ENCODE measurements at regions not wholly inside any gene's neighbourhood (a gene's known extent, or its start where the extent isn't known, plus 50 kb on each side); places are given as distances from the start of the nearest gene placed in this dataset.

GRCh38 chr9:26358836-26359235, 533.8 kb downstream of the CAAP1 start:
- ATAC-seq = no peak
- Histone ChIP-seq H3K27me3 (ENCODE audit: control insufficient read depth, insufficient read depth, low read length) (no peaks in the 10 kb centered on the region), H3K9me3 (ENCODE audit: control insufficient read depth, insufficient read depth, low read depth, low read length) (no peaks in the 10 kb centered on the region), H3K4me3 (ENCODE audit: low read depth in 2 of 2, low read length in 2 of 2) (no peak overlapping the region), H3K36me3 (ENCODE audit: control insufficient read depth, insufficient read depth, low read length) (no peaks in the 10 kb centered on the region), H3K4me1 (ENCODE audit: control insufficient read depth, insufficient read depth, low read length) (no peaks in the 10 kb centered on the region), H3K27ac (ENCODE audit: low read length) (no peak overlapping the region)
- ChIA-PET POLR2A (no interaction called here), CTCF (no interaction called here)
- intact Hi-C loops (cut with micrococcal nuclease; ENCODE audit: unreplicated experiment) (no loop called here), in situ Hi-C loops (cut with HindIII; ENCODE audit: low pct_unique_long_range_greater_than_20kb, low sequenced_read_pairs) (no loop called here)
- no peak for TF ChIP-seq SIN3A (IDR thresholded peaks at IDR 0.05; ENCODE audit: borderline replicate concordance, insufficient read depth, low read depth, low read length)
- TF ChIP-seq CTCF (IDR thresholded peaks at IDR 0.05) = no peak
- no peak for TF ChIP-seq REST (IDR thresholded peaks at IDR 0.05; ENCODE audit: insufficient read depth in 1 of 2, low read depth in 2 of 2, low read length in 1 of 2)
- no peak for TF ChIP-seq TCF7L2 (IDR thresholded peaks at IDR 0.05; ENCODE audit: low read depth, low read length)
- TF ChIP-seq POLR2AphosphoS5 (IDR thresholded peaks at IDR 0.05; ENCODE audit: low read depth, low read length) = no peak
- no TSS peak for BruUV-seq (replicated peaks)
- no peak for DNase-seq (ENCODE audit: low read depth, low spot score)

- Histone ChIP-seq H3K36me3 (ENCODE audit: control insufficient read depth, insufficient read depth, low read length) (no peaks in the 10 kb centered on the region), H3K4me3 (ENCODE audit: low read depth in 2 of 2, low read length in 2 of 2) (no peak overlapping the region), H3K9me3 (ENCODE audit: control insufficient read depth, insufficient read depth, low read depth, low read length) (no peaks in the 10 kb centered on the region), H3K27me3 (ENCODE audit: control insufficient read depth, insufficient read depth, low read length) (no peaks in the 10 kb centered on the region), H3K27ac (ENCODE audit: low read length) (no peak overlapping the region), H3K4me1 (ENCODE audit: control insufficient read depth, insufficient read depth, low read length) (no peaks in the 10 kb centered on the region)
- in situ Hi-C loops (cut with HindIII; ENCODE audit: low pct_unique_long_range_greater_than_20kb, low sequenced_read_pairs) (no loop called here), intact Hi-C loops (cut with micrococcal nuclease; ENCODE audit: unreplicated experiment) (no loop called here)
- ATAC-seq (no peak), DNase-seq (ENCODE audit: low read depth, low spot score) (no peak)
- no TSS peak for BruUV-seq (replicated peaks)
- ChIA-PET CTCF (no interaction called here), POLR2A (no interaction called here)
- TF ChIP-seq POLR2AphosphoS5 (IDR thresholded peaks at IDR 0.05; ENCODE audit: low read depth, low read length) (no peak), REST (IDR thresholded peaks at IDR 0.05; ENCODE audit: insufficient read depth in 1 of 2, low read depth in 2 of 2, low read length in 1 of 2) (no peak), SIN3A (IDR thresholded peaks at IDR 0.05; ENCODE audit: borderline replicate concordance, insufficient read depth, low read depth, low read length) (no peak)
Observed at GRCh38 chr9:26357803-26358344, 534.7 kb downstream of the CAAP1 start.
